DND-41 (cell line): ENCODE measurements at regions not wholly inside any gene's neighbourhood (a gene's known extent, or its start where the extent isn't known, plus 50 kb on each side); places are given as distances from the start of the nearest gene placed in this dataset.

Experiments
- ATAC-seq: fragments of 200-7000 bp; cut with Tn5 transposase; 3 replicates; pipeline ENCODE4 v1.9.1; 2021; ENCODE audit warnings: low read depth; ENCODE audit not compliant: insufficient read depth
- DNase-seq: peaks from one replicate; pipeline ENCODE4 v3.0.0-alpha.2; 2020
- H2AFZ ChIP-seq: 2 replicates; pipeline ENCODE4 v1.6.0; 2012; ENCODE audit warnings: low read depth, low read length
- H3K27ac ChIP-seq: 2 replicates; pipeline ENCODE4 v1.5.1; 2012; ENCODE audit warnings: low read length, inconsistent platforms
- H3K27me3 ChIP-seq: fragments of 200-600 bp; sonication (generic); 2 replicates; pipeline ENCODE4 v1.6.0; 2012; ENCODE audit warnings: low read length, mild to moderate bottlenecking, inconsistent platforms; ENCODE audit not compliant: insufficient read depth, poor library complexity
- H3K36me3 ChIP-seq: 2 replicates; pipeline ENCODE4 v1.5.1; 2012; ENCODE audit warnings: low read length, inconsistent platforms; ENCODE audit not compliant: insufficient read depth
- H3K4me1 ChIP-seq: 2 replicates; pipeline ENCODE4 v1.5.1; 2012; ENCODE audit warnings: mild to moderate bottlenecking, low read length; ENCODE audit not compliant: insufficient read depth
- H3K4me2 ChIP-seq: 2 replicates; pipeline ENCODE4 v1.6.0; 2012; ENCODE audit warnings: mild to moderate bottlenecking, moderate library complexity, low read length, inconsistent platforms; ENCODE audit not compliant: insufficient read depth
- H3K4me3 ChIP-seq, 2 experiments: fragments of 200-600 bp in 1 of 2; shearing (Covaris generic) in 1 of 2; 2 replicates each; pipeline ENCODE4 v1.5.1; 2012 to 2016; ENCODE audit warnings: inconsistent platforms in 2 of 2, low read length in 2 of 2, mild to moderate bottlenecking in 2 of 2, low read depth in 1 of 2, moderate library complexity in 1 of 2
- H3K79me2 ChIP-seq: 2 replicates; pipeline ENCODE4 v1.6.0; 2012; ENCODE audit warnings: low read length, inconsistent platforms; ENCODE audit not compliant: insufficient read depth
- H3K9ac ChIP-seq: 2 replicates; pipeline ENCODE4 v1.6.0; 2012; ENCODE audit warnings: low read depth, mild to moderate bottlenecking, inconsistent platforms, low read length, moderate library complexity
- H3K9me3 ChIP-seq: 2 replicates; pipeline ENCODE4 v1.5.1; 2012; ENCODE audit warnings: low read length, moderate library complexity, mild to moderate bottlenecking, inconsistent platforms; ENCODE audit not compliant: insufficient read depth, severe bottlenecking
- H4K20me1 ChIP-seq: 2 replicates; pipeline ENCODE4 v1.6.0; 2012; ENCODE audit warnings: low read length; ENCODE audit not compliant: insufficient read depth
- CTCF ChIP-seq: IDR thresholded peaks from 2 replicates; pipeline ENCODE4 v1.5.1; 2012; ENCODE audit warnings: borderline replicate concordance, low read length, moderate library complexity, mild to moderate bottlenecking; ENCODE audit not compliant: poor library complexity, severe bottlenecking; ENCODE audit errors: extremely low read depth
- EZH2 ChIP-seq: IDR thresholded peaks from 3 replicates; pipeline ENCODE4 v1.6.1; 2012; ENCODE audit warnings: borderline replicate concordance, low read depth, mild to moderate bottlenecking, moderate library complexity, low read length, inconsistent platforms; ENCODE audit not compliant: severe bottlenecking

GRCh38 chr6:6711832-6712448 lies 123.4 kb downstream of the LY86 start:
- H3K4me1 ChIP-seq = peaks cover 62% of the 10 kb centered on the region
- H3K9ac ChIP-seq = peak overlapping the region; percentile 55
- H3K79me2 ChIP-seq = no peaks in the 10 kb centered on the region
- no peaks in the 10 kb centered on the region for H3K36me3 ChIP-seq
- peak overlapping the region in 1 of 2 experiments; percentile 33; a peak in 2 of 4 replicates for H3K4me3 ChIP-seq
- H3K27me3 ChIP-seq = no peaks in the 10 kb centered on the region
- H4K20me1 ChIP-seq = no peaks in the 10 kb centered on the region
- peak; percentile 94 for DNase-seq
- no peaks in the 10 kb centered on the region for H3K9me3 ChIP-seq
- peak overlapping the region; percentile 91 for H3K27ac ChIP-seq
- TF ChIP-seq CTCF (no peak), EZH2 (no peak)
- peak overlapping the region; percentile 58 for H3K4me2 ChIP-seq
- peak; percentile 82 for ATAC-seq
- peak overlapping the region; percentile 63 for H2AFZ ChIP-seq

GRCh38 chr6:6712449-6713403 lies 124.2 kb downstream of the LY86 start:
- no peaks in the 10 kb centered on the region for H3K79me2 ChIP-seq
- H3K4me3 ChIP-seq = peak overlapping the region in 1 of 2 experiments; percentile 33; a peak in 2 of 4 replicates
- no peaks in the 10 kb centered on the region for H3K27me3 ChIP-seq
- no peaks in the 10 kb centered on the region for H3K36me3 ChIP-seq
- peak overlapping the region; percentile 91 for H3K27ac ChIP-seq
- TF ChIP-seq CTCF (peak; percentile 55), EZH2 (no peak)
- H2AFZ ChIP-seq = peak overlapping the region; percentile 63
- H3K9ac ChIP-seq = peak overlapping the region; percentile 55
- H3K4me2 ChIP-seq = peak overlapping the region; percentile 58
- DNase-seq = peak; percentile 76
- H3K9me3 ChIP-seq = no peaks in the 10 kb centered on the region
- peaks cover 63% of the 10 kb centered on the region for H3K4me1 ChIP-seq
- ATAC-seq = peak; percentile 55
- H4K20me1 ChIP-seq = no peaks in the 10 kb centered on the region

- Histone ChIP-seq H3K4me1 (peaks cover 72% of the 10 kb centered on the region), H4K20me1 (no peaks in the 10 kb centered on the region), H3K79me2 (no peaks in the 10 kb centered on the region), H3K27ac (peak overlapping the region; percentile 91), H2AFZ (peak overlapping the region; percentile 63), H3K4me2 (peak overlapping the region; percentile 58), H3K9me3 (no peaks in the 10 kb centered on the region), H3K27me3 (no peaks in the 10 kb centered on the region), H3K36me3 (no peaks in the 10 kb centered on the region), H3K4me3 (peak overlapping the region in 1 of 2 experiments; percentile 33; a peak in 1 of 4 replicates), H3K9ac (peak overlapping the region; percentile 55)
- no peak for TF ChIP-seq CTCF
- no peak for TF ChIP-seq EZH2
- ATAC-seq = no peak
- no peak for DNase-seq
These were observed 125.1 kb downstream of the LY86 start for GRCh38 chr6:6713657-6714056.
